Calu3 (cell line): ENCODE measurements at regions not wholly inside any gene's neighbourhood (a gene's known extent, or its start where the extent isn't known, plus 50 kb on each side); places are given as distances from the start of the nearest gene placed in this dataset.
"Not testable (repeated sequence)": the region's sequence is repeated elsewhere in the genome, so short reads cannot be mapped to it uniquely, and the experiment has no call there.

ENCODE experiments used
- BruUV-seq: library from RNA; stranded (reverse); fragments of 400-500 nt; replicated peaks from 2 replicates; lab custom pipeline; 2021; lab: Mats Ljungman, UMichigan
- CTCF ChIA-PET: fragments of 300-600 bp; sonication (Branson Sonifier 250); formaldehyde crosslinking; loops from one replicate; lab custom pipeline; 2022; ENCODE audit warnings: antibody characterized with exemption; lab: Charles Lee
- DNase-seq: peaks from one replicate; pipeline ENCODE4 v3.0.0; 2022
- H3K27ac Mint-ChIP-seq: one replicate; pipeline ENCODE4 v1.8.0; 2022; ENCODE audit warnings: mixed read lengths; ENCODE audit not compliant: unreplicated experiment
- H3K27me3 Mint-ChIP-seq: one replicate; pipeline ENCODE4 v1.8.0; 2022; ENCODE audit warnings: mixed read lengths; ENCODE audit not compliant: unreplicated experiment
- H3K36me3 Mint-ChIP-seq: one replicate; pipeline ENCODE4 v1.8.0; 2022; ENCODE audit warnings: mild to moderate bottlenecking, moderate library complexity, mixed read lengths; ENCODE audit not compliant: insufficient read depth, unreplicated experiment
- H3K4me1 Mint-ChIP-seq: one replicate; pipeline ENCODE4 v1.8.0; 2022; ENCODE audit warnings: mild to moderate bottlenecking, low read depth, mixed read lengths; ENCODE audit not compliant: unreplicated experiment
- H3K4me3 Mint-ChIP-seq: one replicate; pipeline ENCODE4 v1.8.0; 2022; ENCODE audit warnings: mild to moderate bottlenecking, low read depth, moderate library complexity, mixed read lengths; ENCODE audit not compliant: unreplicated experiment
- H3K9me3 Mint-ChIP-seq: one replicate; pipeline ENCODE4 v1.8.0; 2022; ENCODE audit warnings: low read depth, mixed read lengths; ENCODE audit not compliant: unreplicated experiment
- CTCF ChIP-seq: fragments of 200-600 bp; IDR thresholded peaks from one replicate; pipeline ENCODE4 v1.8.0; 2022; ENCODE audit warnings: antibody characterized with exemption; ENCODE audit not compliant: unreplicated experiment
- intact Hi-C: fragments of 100-400 bp; cut with micrococcal nuclease; formaldehyde crosslinking; loops from one replicate; pipeline ENCODE4 v1.10.0; 2022; ENCODE audit not compliant: unreplicated experiment

DNA sequence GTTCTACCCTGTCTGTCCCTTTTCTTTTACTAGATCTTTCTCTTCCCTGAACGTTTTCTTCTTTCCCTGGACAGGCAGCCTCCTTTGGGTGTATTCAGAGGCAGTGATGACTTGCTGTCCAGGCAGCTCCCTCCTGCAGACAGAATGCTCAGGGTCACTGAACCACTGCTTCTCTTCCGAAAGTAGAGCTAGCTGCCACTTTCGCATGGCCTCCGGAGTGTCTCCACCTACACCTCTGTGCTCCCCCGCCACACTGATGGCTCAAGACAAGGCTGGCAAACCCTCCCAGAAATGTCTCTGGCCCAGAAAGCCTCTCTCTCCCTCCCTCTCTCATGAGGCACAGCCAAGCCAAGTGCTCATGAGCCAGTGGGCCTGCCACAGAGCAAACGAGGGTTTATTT, 207.8 kb downstream of the CDRT15L2 start:
- TF ChIP-seq CTCF = no peak
- Mint-ChIP-seq H3K4me1 (no peaks in the 10 kb centered on the region), H3K36me3 (no peaks in the 10 kb centered on the region), H3K27me3 (peaks cover 31% of the 10 kb centered on the region), H3K9me3 (peaks cover 2% of the 10 kb centered on the region), H3K4me3 (no peak overlapping the region), H3K27ac (no peak overlapping the region)
- CTCF ChIA-PET = no interaction called here
- intact Hi-C loops = no loop called here
- DNase-seq = no peak
- BruUV-seq = no TSS peak

- DNase-seq = no peak
- no peak for TF ChIP-seq CTCF
- Mint-ChIP-seq H3K27ac (no peak overlapping the region), H3K27me3 (peaks cover 16% of the 10 kb centered on the region), H3K4me1 (no peaks in the 10 kb centered on the region), H3K36me3 (no peaks in the 10 kb centered on the region), H3K4me3 (no peak overlapping the region), H3K9me3 (no peaks in the 10 kb centered on the region)
- BruUV-seq = no TSS peak
- intact Hi-C loops = loop anchor here (5.0 kb wide), 1 partner anchor 201 kb away; no protein-coding TSS in a partner anchor
- CTCF ChIA-PET = no interaction called here
These were observed 212.1 kb downstream of the CDRT15L2 start for GRCh38 chr17:20791626-20792025.

GRCh38 chr17:20794532-20794931, 215.0 kb downstream of the CDRT15L2 start:
- H3K9me3 Mint-ChIP-seq, CTCF ChIA-PET, BruUV-seq, DNase-seq, H3K4me3 Mint-ChIP-seq, H3K27me3 Mint-ChIP-seq, H3K36me3 Mint-ChIP-seq, H3K4me1 Mint-ChIP-seq, H3K27ac Mint-ChIP-seq: not testable (repeated sequence)
- intact Hi-C loops = loop anchor here (5.0 kb wide), 1 partner anchor 198 kb away; no protein-coding TSS in a partner anchor

DNA sequence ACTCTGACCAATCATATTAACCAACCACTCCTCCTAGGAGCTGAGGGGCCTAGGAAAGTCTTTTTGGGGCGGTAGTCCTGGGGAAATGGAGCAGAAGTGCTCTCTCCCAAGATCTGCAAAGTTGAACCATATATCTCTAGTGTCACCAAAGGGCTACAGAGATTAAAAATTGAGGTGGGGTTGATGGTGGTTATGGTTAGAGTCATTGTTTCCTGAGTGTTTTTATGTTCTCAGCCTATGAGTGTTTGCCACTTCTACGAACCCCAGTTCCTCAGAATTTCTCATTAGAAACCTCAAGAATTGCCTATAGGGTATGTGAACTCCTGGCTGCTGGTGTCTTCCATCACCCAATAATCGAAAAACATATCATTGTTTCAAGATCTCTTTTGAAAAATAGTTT, 217.8 kb downstream of the CDRT15L2 start:
- no peaks in the 10 kb centered on the region for H3K27me3 Mint-ChIP-seq
- CTCF ChIA-PET = no interaction called here
- no peak for TF ChIP-seq CTCF
- H3K9me3 Mint-ChIP-seq = no peaks in the 10 kb centered on the region
- BruUV-seq = no TSS peak
- no peak overlapping the region for H3K27ac Mint-ChIP-seq
- no peak overlapping the region for H3K4me3 Mint-ChIP-seq
- H3K36me3 Mint-ChIP-seq = no peaks in the 10 kb centered on the region
- intact Hi-C loops = no loop called here
- no peaks in the 10 kb centered on the region for H3K4me1 Mint-ChIP-seq
- no peak for DNase-seq

- BruUV-seq = no TSS peak
- Mint-ChIP-seq H3K27ac (no peak overlapping the region), H3K27me3 (no peaks in the 10 kb centered on the region), H3K4me1 (no peaks in the 10 kb centered on the region), H3K9me3 (no peaks in the 10 kb centered on the region), H3K4me3 (no peak overlapping the region), H3K36me3 (no peaks in the 10 kb centered on the region)
- intact Hi-C loops = no loop called here
- CTCF ChIA-PET = no interaction called here
- no peak for DNase-seq
- no peak for TF ChIP-seq CTCF
These were observed 220.6 kb downstream of the CDRT15L2 start for GRCh38 chr17:20800146-20800545.
